NCI-H146 treated with DMSO at 0.1 percent for 48 hours (cell line): ENCODE measurements at regions not wholly inside any gene's neighbourhood (a gene's known extent, or its start where the extent isn't known, plus 50 kb on each side); places are given as distances from the start of the nearest gene placed in this dataset.

ENCODE experiments used
- DNase-seq: peaks from one replicate; lab custom pipeline; 2025; ENCODE audit not compliant: unreplicated experiment; lab: John Stamatoyannopoulos, UW

GRCh38 chr18:51575171-51575570, 377.7 kb upstream of the MEX3C start:
- DNase-seq = no peak

- DNase-seq = no peak
These were observed 381.0 kb upstream of the MEX3C start for GRCh38 chr18:51578406-51578980.

GRCh38 chr18:51580580-51580979, 383.1 kb upstream of the MEX3C start:
- DNase-seq = no peak

- DNase-seq = no peak
These were observed 385.1 kb upstream of the MEX3C start for GRCh38 chr18:51582551-51582950.

DNA sequence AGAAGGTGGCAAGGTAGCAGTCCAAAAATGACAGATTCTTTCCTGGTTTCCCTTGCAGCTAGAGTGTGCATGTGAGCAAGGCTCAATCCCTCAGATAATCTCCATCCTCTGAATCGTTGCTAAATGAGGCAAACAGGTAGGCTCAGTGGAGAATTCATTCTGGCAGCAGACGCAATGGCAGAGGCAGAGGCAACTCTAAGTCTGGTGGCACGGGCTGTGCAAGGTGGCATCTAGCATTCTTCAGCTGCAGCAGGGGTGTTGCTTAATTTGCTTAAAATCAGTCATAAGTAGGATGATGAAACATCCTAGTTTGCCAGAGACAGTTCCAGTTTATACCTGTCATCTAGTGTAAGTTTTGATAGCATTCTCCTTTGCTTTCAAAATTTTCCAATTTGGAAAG, 391.1 kb upstream of the MEX3C start:
- DNase-seq = no peak

GRCh38 chr18:51593931-51594330, 396.4 kb upstream of the MEX3C start:
- no peak for DNase-seq

DNA sequence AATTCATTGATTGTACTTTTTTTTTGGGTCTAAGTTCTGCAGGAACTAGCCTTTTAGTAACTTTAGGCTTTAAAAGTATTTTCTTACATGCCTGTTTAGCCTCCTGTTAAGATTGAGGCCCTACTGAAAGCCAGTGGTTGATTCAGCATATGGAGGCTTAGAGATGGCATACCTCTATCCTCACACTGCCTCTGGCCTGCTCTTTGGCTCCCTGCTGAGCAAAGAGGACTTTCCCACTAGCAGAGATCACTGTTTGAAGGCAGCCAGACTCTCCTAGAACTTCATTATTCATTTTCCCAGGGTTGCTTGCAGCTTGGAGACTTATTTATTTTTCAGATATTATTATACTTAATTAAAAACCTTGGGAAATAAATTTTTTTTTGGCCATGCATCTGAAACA, 405.6 kb upstream of the MEX3C start:
- DNase-seq = no peak

DNA sequence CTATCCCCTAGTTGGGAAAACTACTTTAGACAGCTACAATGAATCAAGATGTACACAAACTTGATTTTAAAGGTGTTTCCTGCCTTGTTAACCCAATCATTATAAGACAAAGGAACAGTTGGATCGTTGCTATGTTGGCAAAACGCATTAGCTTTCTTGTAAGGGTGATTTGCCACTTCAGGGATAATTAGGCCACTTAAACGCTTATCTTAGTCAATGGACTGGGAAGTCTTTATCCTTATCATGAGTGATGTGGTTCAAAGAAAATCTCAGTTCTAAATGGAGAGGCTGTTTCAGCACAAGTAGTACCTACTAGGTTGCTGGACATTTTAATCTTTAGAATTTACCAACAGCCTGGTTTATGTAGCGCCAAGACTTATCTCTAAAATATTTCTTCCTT, 406.1 kb upstream of the MEX3C start:
- peak; percentile 22 for DNase-seq

DNA sequence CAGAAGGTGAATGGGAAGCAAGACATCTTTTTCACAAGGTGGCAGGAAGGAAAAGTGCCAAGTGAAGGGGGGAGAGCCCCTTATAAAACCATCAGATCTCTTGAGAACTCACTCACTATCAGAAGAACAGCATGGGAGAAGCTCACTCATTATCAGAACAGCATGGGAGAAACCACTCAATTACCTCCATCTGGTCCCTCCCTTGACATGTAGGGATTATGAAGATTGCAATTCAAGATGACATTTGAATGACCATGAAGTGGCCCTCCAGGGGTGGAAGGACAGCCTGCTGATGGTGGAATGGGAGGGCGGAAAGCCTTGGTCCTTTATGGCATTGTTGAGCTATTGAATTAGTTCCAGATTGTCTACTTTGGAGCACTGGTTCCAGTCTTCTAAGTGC, 413.0 kb upstream of the MEX3C start:
- no peak for DNase-seq

DNA sequence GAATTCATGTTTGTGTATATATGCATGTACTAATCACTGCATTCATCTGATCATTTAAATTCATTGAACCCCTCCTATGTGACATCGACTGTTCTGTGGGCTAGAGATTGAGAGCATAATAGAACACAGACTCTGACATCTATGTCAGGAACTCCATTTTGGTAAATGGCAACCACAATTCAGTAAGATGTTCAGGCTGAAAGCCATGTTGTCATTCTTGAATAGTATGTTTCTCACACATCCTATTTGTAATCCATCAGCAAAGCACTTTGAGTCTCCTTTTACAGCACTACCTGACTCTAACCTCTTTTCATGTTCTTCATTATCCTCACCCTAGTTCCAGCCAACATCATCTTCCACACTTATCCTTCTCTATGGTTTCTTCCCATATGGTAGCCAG, 413.8 kb upstream of the MEX3C start:
- DNase-seq = no peak

- DNase-seq = no peak
These were observed 416.6 kb upstream of the MEX3C start for GRCh38 chr18:51614033-51614432.

- no peak for DNase-seq
These were observed 417.6 kb upstream of the MEX3C start for GRCh38 chr18:51614967-51615571.

DNA sequence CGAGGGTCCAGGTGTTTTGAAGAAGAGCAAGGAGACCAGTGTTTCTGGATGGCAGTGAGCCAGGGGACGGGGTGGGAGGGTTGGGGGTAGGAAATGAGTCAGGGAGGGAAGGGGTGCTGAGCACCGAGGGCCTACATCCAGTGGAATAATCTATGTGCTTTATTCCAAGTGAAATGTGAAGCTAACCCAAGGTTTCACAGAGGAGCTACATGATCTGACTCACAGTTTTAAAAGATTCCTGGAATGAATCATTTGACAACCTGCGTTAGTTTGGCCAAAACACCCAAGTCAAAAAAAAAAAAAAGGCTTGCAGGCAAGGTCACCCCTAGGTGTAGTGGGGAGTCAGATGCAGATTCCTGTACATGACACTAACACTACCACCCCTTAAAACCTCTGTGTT, 419.7 kb upstream of the MEX3C start:
- no peak for DNase-seq

DNA sequence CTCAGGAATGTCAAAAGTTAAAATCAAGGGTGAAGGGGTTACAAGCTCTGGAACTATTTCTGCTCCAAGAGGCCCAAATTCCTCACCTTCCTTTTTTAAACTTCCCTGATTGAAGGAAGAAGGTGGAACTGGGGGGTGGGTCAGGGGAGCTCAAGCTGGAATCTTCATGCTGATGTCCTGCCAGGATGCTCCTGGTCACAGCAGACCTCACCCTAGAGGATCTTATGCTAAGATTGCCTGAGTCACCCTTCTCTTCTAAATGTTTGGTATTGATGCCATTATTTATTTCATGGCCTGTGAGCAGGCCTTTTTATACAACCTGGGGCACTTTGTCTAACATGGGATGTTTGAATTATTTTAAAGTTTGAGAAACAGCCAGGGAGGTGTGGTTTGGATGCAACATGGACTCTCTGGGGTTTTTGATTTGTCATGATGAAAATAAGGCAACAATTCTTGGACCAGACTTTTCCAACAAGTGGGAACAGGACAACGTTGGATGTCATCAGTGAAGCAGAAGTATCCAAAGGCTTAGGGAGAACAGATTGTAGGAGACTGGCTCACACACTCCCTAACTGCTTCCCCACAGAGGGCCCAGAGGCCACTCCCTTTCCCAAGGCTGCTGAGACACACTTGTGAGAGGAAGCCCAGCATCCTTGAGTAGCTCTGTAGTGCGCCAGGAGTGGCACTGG, 420.2 kb upstream of the MEX3C start:
- DNase-seq = no peak

DNA sequence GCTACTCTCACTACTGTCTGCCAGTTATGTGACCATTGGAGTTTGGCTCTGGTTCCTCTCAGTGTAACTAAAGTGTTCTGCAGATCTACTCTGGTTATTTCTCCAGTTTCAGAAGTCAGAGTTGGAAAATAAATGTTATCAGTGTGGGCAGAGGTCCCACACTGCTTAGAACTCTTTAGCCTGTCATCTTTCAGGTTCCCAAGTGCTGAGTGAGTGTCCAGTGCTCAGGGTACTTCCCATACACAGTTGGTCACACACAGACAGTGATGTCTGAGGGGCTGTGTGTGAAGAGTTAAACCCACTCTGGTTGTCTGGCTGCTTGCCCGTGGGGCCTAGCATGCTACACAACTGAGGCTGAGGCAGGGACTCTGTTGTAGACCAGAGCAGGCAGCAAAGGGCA, 421.8 kb upstream of the MEX3C start:
- DNase-seq = no peak

DNA sequence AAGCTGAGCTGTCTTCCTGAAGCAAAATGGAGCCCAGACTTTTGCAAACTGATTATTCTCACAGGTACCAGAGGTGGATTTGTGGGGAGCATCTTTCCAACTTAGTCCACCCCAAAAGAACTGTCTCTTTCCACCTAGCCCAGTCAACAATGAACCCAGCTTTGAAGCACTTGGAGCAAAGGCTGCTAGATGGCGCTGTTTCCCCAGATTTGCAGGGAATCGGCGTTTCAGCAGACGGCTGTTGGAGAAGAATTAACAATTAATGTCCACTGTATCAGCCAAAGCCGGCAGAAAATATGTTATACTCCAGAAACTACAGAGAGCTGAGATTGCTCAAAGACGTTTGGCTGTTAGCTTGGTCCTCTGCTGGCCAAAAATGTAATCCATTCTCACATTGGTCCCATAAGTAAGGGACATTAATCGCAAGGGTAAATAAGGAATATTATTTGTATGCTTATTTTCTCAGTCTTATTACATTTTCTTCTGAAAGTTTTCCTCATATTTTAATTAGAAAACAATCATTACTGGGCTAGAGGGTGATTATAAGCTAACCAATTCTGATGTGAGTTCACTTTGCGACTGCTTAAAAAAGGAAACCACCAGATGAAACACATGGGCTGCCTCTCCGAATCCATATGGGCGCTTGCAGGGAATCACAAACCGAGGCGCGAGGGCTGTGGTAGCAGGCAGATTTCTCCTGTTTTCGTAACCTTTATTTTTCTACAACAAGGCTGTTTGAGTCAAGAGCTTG, 423.8 kb upstream of the MEX3C start:
- DNase-seq = peak; percentile 90

DNA sequence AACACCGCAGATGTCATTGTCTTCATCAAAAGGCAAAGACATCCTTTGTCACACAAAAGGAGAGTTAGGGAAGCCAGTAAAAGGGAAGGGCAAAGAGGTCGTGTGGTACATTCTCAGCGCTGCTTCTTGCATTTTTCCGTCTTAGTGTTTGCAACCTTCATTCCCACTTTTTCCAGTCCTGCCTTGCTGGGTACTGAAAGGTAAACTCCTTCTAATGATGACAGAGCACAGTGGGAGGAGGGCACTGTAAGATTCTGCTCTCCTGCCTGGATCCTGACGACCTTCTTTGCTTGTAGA, 424.3 kb upstream of the MEX3C start:
- no peak for DNase-seq

DNA sequence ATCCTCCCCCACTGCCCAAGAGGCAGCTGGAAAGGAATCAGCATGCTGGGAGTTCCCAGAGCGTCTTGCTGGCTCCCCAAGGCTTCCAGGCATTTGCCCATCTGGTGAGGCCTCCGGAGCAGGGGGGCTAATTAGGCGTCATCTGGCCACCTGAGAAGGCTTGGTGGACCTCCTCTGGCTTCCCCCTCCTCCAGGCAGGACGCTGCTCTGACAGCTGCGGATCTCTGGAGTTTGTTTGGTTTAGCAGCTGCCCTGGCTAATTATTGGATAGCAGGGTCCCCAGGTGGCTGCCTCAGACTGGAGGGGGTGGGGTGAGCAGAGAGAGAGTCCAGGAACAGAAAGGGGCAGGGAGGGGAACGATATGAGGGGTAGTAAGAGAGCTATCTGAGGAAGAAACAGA, 425.2 kb upstream of the MEX3C start:
- DNase-seq = peak; percentile 99

GRCh38 chr18:51623653-51624052, 426.2 kb upstream of the MEX3C start:
- DNase-seq = no peak

- no peak for DNase-seq
These were observed 433.2 kb upstream of the MEX3C start for GRCh38 chr18:51630706-51631105.

DNA sequence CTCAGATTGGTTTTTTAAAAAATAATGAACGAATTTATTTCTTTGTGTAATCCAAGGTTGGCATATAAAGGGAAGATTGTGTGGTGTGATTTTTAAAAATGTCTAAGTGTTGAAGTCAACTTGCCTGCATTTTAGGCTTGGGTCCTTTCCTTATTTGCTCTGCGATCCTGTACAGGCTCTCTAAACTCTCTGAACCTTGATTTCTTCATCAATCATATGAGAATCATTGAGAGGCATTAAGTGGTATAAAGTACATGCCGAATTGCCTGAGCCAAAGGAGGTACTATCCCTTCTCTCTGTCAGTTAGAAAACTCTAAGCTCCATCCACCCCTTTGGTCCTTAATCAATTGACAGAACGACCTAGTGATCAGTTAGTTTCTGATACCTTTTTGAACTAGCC, 440.4 kb upstream of the MEX3C start:
- DNase-seq = no peak

DNA sequence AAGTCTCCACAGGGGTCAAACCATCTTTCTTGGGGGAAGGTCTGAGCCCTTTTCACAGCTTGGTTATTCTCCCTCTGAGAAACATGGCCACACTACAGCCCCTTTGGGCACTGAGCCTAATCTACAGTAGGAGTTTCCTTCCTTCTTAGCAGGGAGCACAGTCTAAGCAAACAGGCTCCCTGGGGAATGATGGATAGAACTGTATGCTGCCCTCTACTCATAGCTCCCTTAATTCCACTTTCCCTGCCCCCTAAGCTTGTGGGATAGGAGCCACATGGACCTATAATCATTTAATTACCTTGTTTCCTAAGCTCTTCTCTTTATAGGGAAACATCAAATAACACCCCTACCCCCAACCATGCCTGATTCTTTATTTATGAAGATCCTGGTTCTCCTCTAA, 442.1 kb upstream of the MEX3C start:
- peak; percentile 82 for DNase-seq
